GM21576 (cell line): ENCODE measurements at regions not wholly inside any gene's neighbourhood (a gene's known extent, or its start where the extent isn't known, plus 50 kb on each side); places are given as distances from the start of the nearest gene placed in this dataset.
"Not testable (repeated sequence)": the region's sequence is repeated elsewhere in the genome, so short reads cannot be mapped to it uniquely, and the experiment has no call there.

Source experiments
- ATAC-seq: cut with Tn5 transposase; IDR thresholded peaks from one replicate; pipeline ENCODE4 v1.9.1; 2021; ENCODE audit warnings: mild to moderate bottlenecking, moderate library complexity; ENCODE audit not compliant: unreplicated experiment

GRCh38 chr20:23141450-23142161 is 55.5 kb upstream of the CD93 start:
- ATAC-seq: no peak

GRCh38 chr20:23140991-23141390 is 54.9 kb upstream of the CD93 start:
- ATAC-seq: no peak

GRCh38 chr20:23139984-23140383 is 53.9 kb upstream of the CD93 start:
- not testable (repeated sequence) for ATAC-seq

- ATAC-seq: no peak
Observed at GRCh38 chr20:23139524-23139923, 53.4 kb upstream of the CD93 start.

- ATAC-seq: no peak
Observed at GRCh38 chr20:23138682-23139081, 52.6 kb upstream of the CD93 start.

GRCh38 chr20:23138226-23138625 is 52.1 kb upstream of the CD93 start:
- ATAC-seq: no peak

- no peak for ATAC-seq
Observed at GRCh38 chr20:23136893-23137745, 51.0 kb upstream of the CD93 start.

- no peak for ATAC-seq
Observed at GRCh38 chr20:23135449-23136420, 49.6 kb upstream of the CD93 start.
